ENCODE measurements at regions not wholly inside any gene's neighbourhood (a gene's known extent, or its start where the extent isn't known, plus 50 kb on each side); places are given as distances from the start of the nearest gene placed in this dataset.
A peak's percentile ranks its signal among the peaks of the same experiment; 100 is the strongest.

- ATAC-seq (ENCODE audit: low read depth in 2 of 2) (no peak), DNase-seq (no peak)
- Mint-ChIP-seq H3K4me1 (peaks cover 8 to 21% (median 12%) of the 10 kb centered on the region in 3 donors), H3K36me3 (peaks cover 0 to 8% of the 10 kb centered on the region in 2 donors), H3K27me3 (peaks cover 67 to 85% (median 77%) of the 10 kb centered on the region in 3 donors), H3K27ac (no peak overlapping the region), H3K9me3 (no peaks in the 10 kb centered on the region), H3K4me3 (no peak overlapping the region)
Measured at GRCh38 chr21:38990424-38990794, 184.7 kb downstream of the ETS2 start.

GRCh38 chr21:38989745-38990423 lies 184.2 kb downstream of the ETS2 start:
- Mint-ChIP-seq H3K4me3 (no peak overlapping the region), H3K27me3 (peaks cover 70 to 86% (median 77%) of the 10 kb centered on the region in 3 donors), H3K9me3 (no peaks in the 10 kb centered on the region), H3K27ac (no peak overlapping the region), H3K4me1 (peaks cover 8 to 27% (median 18%) of the 10 kb centered on the region in 3 donors), H3K36me3 (peaks cover 0 to 8% of the 10 kb centered on the region in 2 donors)
- no peak for ATAC-seq (ENCODE audit: low read depth in 2 of 2)
- DNase-seq: no peak

GRCh38 chr21:38989379-38989744 lies 183.6 kb downstream of the ETS2 start:
- H3K9me3 Mint-ChIP-seq: no peaks in the 10 kb centered on the region
- ATAC-seq (ENCODE audit: low read depth in 2 of 2) (no peak), DNase-seq (no peak)
- peaks cover 0 to 8% of the 10 kb centered on the region in 2 donors for H3K36me3 Mint-ChIP-seq
- no peak overlapping the region for H3K4me3 Mint-ChIP-seq
- peaks cover 8 to 27% (median 19%) of the 10 kb centered on the region in 3 donors for H3K4me1 Mint-ChIP-seq
- no peak overlapping the region for H3K27ac Mint-ChIP-seq
- H3K27me3 Mint-ChIP-seq: peaks cover 71 to 85% (median 77%) of the 10 kb centered on the region in 3 donors

- ATAC-seq (ENCODE audit: low read depth in 2 of 2): no peak
- peaks cover 72 to 85% (median 77%) of the 10 kb centered on the region in 3 donors for H3K27me3 Mint-ChIP-seq
- peaks cover 8 to 27% (median 19%) of the 10 kb centered on the region in 3 donors for H3K4me1 Mint-ChIP-seq
- DNase-seq: no peak
- H3K27ac Mint-ChIP-seq: peak overlapping the region in 1 of 6 donors; percentile 5
- peak overlapping the region in 1 of 8 donors; percentile 20 for H3K4me3 Mint-ChIP-seq
- H3K9me3 Mint-ChIP-seq: peaks cover 0 to 2% (median 0%) of the 10 kb centered on the region in 7 donors
- peaks cover 0 to 8% of the 10 kb centered on the region in 2 donors for H3K36me3 Mint-ChIP-seq
Measured at GRCh38 chr21:38988509-38989378, 183.0 kb downstream of the ETS2 start.

- no peak overlapping the region for H3K27ac Mint-ChIP-seq
- peaks cover 0 to 8% of the 10 kb centered on the region in 2 donors for H3K36me3 Mint-ChIP-seq
Measured at GRCh38 chr21:38987633-38988508, 182.1 kb downstream of the ETS2 start.

GRCh38 chr21:38986806-38987632 lies 181.3 kb downstream of the ETS2 start:
- H3K27ac Mint-ChIP-seq: no peak overlapping the region
- H3K27me3 Mint-ChIP-seq: peaks cover 70 to 82% (median 76%) of the 10 kb centered on the region in 3 donors

More at GRCh38 chr21:38987633-38988508, 182.1 kb downstream of the ETS2 start:
- peaks cover 73 to 88% (median 83%) of the 10 kb centered on the region in 3 donors for H3K27me3 Mint-ChIP-seq
- no peak for ATAC-seq (ENCODE audit: low read depth in 2 of 2)
- H3K4me1 Mint-ChIP-seq: peaks cover 8 to 27% (median 19%) of the 10 kb centered on the region in 3 donors
- no peak for DNase-seq
- H3K4me3 Mint-ChIP-seq: no peak overlapping the region
- peaks cover 0 to 9% (median 3%) of the 10 kb centered on the region in 7 donors for H3K9me3 Mint-ChIP-seq

GRCh38 chr21:38986406-38986805 lies 180.7 kb downstream of the ETS2 start:
- no peak overlapping the region for H3K27ac Mint-ChIP-seq
- ATAC-seq (ENCODE audit: low read depth in 2 of 2) (no peak), DNase-seq (no peak)
- peaks cover 0 to 9% (median 3%) of the 10 kb centered on the region in 7 donors for H3K9me3 Mint-ChIP-seq
- no peak overlapping the region for H3K4me3 Mint-ChIP-seq
- H3K4me1 Mint-ChIP-seq: peaks cover 8 to 31% (median 19%) of the 10 kb centered on the region in 3 donors
- H3K36me3 Mint-ChIP-seq: peaks cover 0 to 8% of the 10 kb centered on the region in 2 donors
- H3K27me3 Mint-ChIP-seq: peaks cover 75 to 82% (median 77%) of the 10 kb centered on the region in 3 donors

More at GRCh38 chr21:38986806-38987632, 181.3 kb downstream of the ETS2 start:
- DNase-seq (no peak), ATAC-seq (ENCODE audit: low read depth in 2 of 2) (no peak)
- H3K9me3 Mint-ChIP-seq: peaks cover 0 to 9% (median 3%) of the 10 kb centered on the region in 7 donors
- peaks cover 8 to 27% (median 19%) of the 10 kb centered on the region in 3 donors for H3K4me1 Mint-ChIP-seq
- no peak overlapping the region for H3K4me3 Mint-ChIP-seq
- peaks cover 0 to 8% of the 10 kb centered on the region in 2 donors for H3K36me3 Mint-ChIP-seq

- H3K4me1 Mint-ChIP-seq: peaks cover 8 to 33% (median 19%) of the 10 kb centered on the region in 3 donors
- peaks cover 0 to 9% (median 3%) of the 10 kb centered on the region in 7 donors for H3K9me3 Mint-ChIP-seq
- ATAC-seq (ENCODE audit: low read depth in 2 of 2): peak; percentile 78 to 86
- peaks cover 78 to 79% (median 79%) of the 10 kb centered on the region in 3 donors for H3K27me3 Mint-ChIP-seq
- peak; percentile 9 for DNase-seq
- H3K27ac Mint-ChIP-seq: peak overlapping the region in 2 of 6 donors; percentile 12 to 28
- H3K4me3 Mint-ChIP-seq: peak overlapping the region in 1 of 8 donors; percentile 10
- H3K36me3 Mint-ChIP-seq: peaks cover 0 to 8% of the 10 kb centered on the region in 2 donors
Measured at GRCh38 chr21:38985568-38986378, 180.0 kb downstream of the ETS2 start.

GRCh38 chr21:38984982-38985567 lies 179.3 kb downstream of the ETS2 start:
- peaks cover 0 to 8% of the 10 kb centered on the region in 2 donors for H3K36me3 Mint-ChIP-seq
- DNase-seq (no peak), ATAC-seq (ENCODE audit: low read depth in 2 of 2) (no peak)
- H3K4me1 Mint-ChIP-seq: peaks cover 8 to 33% (median 19%) of the 10 kb centered on the region in 3 donors
- peaks cover 0 to 9% (median 3%) of the 10 kb centered on the region in 7 donors for H3K9me3 Mint-ChIP-seq
- H3K4me3 Mint-ChIP-seq: peak overlapping the region in 3 of 8 donors; percentile 7 to 51 (median 21)
- H3K27me3 Mint-ChIP-seq: peaks cover 73 to 85% (median 79%) of the 10 kb centered on the region in 3 donors
- H3K27ac Mint-ChIP-seq: peak overlapping the region in 1 of 6 donors; percentile 37

- H3K4me1 Mint-ChIP-seq: peaks cover 8 to 30% (median 19%) of the 10 kb centered on the region in 3 donors
- H3K27me3 Mint-ChIP-seq: peaks cover 73 to 85% (median 79%) of the 10 kb centered on the region in 3 donors
- peaks cover 0 to 9% (median 3%) of the 10 kb centered on the region in 7 donors for H3K9me3 Mint-ChIP-seq
- H3K4me3 Mint-ChIP-seq: peak overlapping the region in 2 of 8 donors; percentile 7 to 42
- no peak overlapping the region for H3K27ac Mint-ChIP-seq
- peaks cover 0 to 8% of the 10 kb centered on the region in 2 donors for H3K36me3 Mint-ChIP-seq
- ATAC-seq (ENCODE audit: low read depth in 2 of 2) (no peak), DNase-seq (no peak)
Measured at GRCh38 chr21:38984568-38984967, 178.8 kb downstream of the ETS2 start.

GRCh38 chr21:38983560-38983959 lies 177.8 kb downstream of the ETS2 start:
- no peak overlapping the region for H3K27ac Mint-ChIP-seq
- H3K4me1 Mint-ChIP-seq: peaks cover 8 to 20% (median 14%) of the 10 kb centered on the region in 3 donors
- H3K4me3 Mint-ChIP-seq: no peak overlapping the region
- H3K27me3 Mint-ChIP-seq: peaks cover 67 to 76% (median 73%) of the 10 kb centered on the region in 3 donors
- ATAC-seq (ENCODE audit: low read depth in 2 of 2) (no peak), DNase-seq (no peak)
- peaks cover 0 to 8% of the 10 kb centered on the region in 2 donors for H3K36me3 Mint-ChIP-seq
- peaks cover 0 to 9% (median 3%) of the 10 kb centered on the region in 7 donors for H3K9me3 Mint-ChIP-seq

Measured in naive B cell (primary cell).